ENCODE measurements at regions not wholly inside any gene's neighbourhood (a gene's known extent, or its start where the extent isn't known, plus 50 kb on each side); places are given as distances from the start of the nearest gene placed in this dataset.

DNA sequence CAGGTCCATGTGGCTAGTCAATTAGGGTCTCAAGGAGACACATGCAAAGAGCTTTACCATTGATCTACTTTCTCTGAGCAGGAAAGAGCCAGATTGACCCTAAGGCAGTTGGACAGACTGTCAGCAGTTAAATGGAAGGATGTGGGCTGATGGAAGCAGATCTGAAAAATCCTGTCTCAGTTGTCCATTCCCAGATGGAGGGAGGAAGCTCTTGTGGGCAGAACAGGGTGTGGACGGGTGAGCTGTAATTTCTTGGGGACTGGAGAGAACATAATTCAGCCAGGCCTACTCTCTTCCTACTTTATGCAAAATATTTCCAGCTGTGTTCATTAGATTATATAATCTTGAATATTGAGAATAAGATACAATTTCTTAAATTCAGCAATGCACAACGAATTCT, 163.6 kb downstream of the GNAT3 start:
- no peak for TF ChIP-seq POLR2A (IDR thresholded peaks at IDR 0.05; ENCODE audit: extremely low read depth, insufficient read length)
- TF ChIP-seq, protein P1, sequence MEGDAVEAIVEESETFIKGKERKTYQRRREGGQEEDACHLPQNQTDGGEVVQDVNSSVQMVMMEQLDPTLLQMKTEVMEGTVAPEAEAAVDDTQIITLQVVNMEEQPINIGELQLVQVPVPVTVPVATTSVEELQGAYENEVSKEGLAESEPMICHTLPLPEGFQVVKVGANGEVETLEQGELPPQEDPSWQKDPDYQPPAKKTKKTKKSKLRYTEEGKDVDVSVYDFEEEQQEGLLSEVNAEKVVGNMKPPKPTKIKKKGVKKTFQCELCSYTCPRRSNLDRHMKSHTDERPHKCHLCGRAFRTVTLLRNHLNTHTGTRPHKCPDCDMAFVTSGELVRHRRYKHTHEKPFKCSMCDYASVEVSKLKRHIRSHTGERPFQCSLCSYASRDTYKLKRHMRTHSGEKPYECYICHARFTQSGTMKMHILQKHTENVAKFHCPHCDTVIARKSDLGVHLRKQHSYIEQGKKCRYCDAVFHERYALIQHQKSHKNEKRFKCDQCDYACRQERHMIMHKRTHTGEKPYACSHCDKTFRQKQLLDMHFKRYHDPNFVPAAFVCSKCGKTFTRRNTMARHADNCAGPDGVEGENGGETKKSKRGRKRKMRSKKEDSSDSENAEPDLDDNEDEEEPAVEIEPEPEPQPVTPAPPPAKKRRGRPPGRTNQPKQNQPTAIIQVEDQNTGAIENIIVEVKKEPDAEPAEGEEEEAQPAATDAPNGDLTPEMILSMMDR (IDR thresholded peaks at IDR 0.05; ENCODE audit: low read depth, low read length), result no peak
- no peak for TF ChIP-seq MYC (IDR thresholded peaks at IDR 0.05; ENCODE audit: low read depth, low read length)
- TF ChIP-seq, protein P2, sequence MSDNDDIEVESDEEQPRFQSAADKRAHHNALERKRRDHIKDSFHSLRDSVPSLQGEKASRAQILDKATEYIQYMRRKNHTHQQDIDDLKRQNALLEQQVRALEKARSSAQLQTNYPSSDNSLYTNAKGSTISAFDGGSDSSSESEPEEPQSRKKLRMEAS (IDR thresholded peaks at IDR 0.05; ENCODE audit: low read depth, low read length), result no peak
